Urothelium cell line (cell line): ENCODE measurements at regions not wholly inside any gene's neighbourhood (a gene's known extent, or its start where the extent isn't known, plus 50 kb on each side); places are given as distances from the start of the nearest gene placed in this dataset.
"Not testable (repeated sequence)": the region's sequence is repeated elsewhere in the genome, so short reads cannot be mapped to it uniquely, and the experiment has no call there.

Source experiments
- DNase-seq: peaks from one replicate; pipeline ENCODE4 v3.0.0; 2011; ENCODE audit warnings: low spot score, mixed read lengths
- FAIRE-seq: peaks from 2 replicates; lab custom pipeline; 2011; peaks lifted over from hg19 to GRCh38; lab: Jason Lieb, UNC

DNA sequence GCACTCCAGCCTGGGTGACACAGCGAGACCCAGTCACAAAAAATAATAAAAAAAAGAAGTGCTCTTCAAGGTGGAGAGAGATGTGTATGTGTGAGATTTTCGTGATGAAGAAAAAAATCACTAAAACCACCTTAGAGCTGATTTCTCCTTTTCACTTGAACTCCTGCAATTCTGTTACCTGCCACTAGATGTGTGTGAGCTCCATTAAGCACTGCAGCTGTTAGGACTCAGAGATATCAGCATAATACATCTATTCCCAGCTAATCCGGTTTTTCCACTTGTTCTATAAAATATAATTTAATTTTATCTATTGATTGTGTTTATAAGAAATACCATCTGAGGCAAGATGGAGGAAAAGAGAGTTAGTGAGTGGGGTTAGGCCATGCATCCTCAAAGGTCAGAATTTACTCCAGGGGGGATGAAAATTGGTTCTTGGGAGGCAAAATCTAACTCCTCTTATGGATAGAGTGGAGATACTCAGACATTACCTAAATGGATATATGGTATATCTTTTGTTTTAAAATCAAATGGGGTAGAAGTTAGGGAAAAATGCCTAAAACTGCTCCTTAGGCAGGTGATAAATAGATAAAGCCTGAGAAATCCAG lies 152.7 kb downstream of the IL20RB start:
- peak; percentile 33 for DNase-seq
- FAIRE-seq, result no peak

- no peak for DNase-seq
- FAIRE-seq, result no peak
Observed at GRCh38 chr3:137111497-137111896, 153.7 kb downstream of the IL20RB start.

DNA sequence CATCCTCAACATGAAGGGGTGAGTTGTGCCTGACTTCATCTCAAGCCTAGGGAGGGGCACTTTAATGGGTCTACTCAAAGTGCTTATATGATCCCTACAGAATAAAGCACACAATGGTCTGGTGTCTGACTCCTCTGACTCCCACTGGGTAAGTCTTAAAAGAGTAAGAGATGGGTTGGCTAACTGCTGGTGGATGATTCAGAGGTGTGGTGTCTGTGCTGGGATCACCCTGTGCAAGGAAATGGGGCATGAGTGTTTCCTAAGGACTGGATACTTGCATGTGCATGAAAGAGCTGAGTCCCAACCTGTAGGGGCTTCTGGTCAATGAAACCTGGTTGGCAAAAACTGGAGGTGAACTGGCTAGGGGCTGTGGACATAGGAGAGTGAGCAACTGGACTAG lies 158.8 kb downstream of the IL20RB start:
- DNase-seq (no peak), FAIRE-seq (no peak)

DNA sequence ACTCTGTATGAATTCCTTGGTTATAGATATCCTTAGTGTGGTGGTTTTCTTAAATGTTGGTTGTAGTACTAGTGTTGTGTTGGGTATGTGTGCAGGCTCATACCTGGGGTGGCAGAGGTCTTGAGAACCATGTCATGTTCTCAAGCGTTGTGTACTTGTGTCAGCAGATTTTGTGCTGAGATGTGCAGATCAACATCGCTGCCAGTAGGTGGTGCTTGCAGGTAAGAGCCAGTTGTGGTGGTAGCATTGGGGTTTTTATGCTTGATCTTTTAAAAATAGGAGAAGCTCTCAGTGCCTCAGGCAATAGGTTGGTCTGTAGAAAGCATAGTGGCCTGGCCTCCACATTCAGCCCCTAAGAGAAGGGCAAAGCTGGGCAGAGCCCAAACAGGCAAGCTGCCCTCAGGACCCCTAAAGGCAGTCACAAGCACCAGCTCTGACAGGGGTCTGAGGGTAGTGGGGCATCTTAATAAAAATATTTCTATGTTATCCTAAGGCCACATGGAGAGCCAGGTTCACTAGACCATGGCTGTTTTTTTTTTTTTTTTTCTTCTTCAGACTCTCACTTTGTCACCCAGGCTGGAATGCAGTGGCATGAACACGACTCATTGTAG lies 164.0 kb downstream of the IL20RB start:
- FAIRE-seq (no peak), DNase-seq (no peak)

- FAIRE-seq (no peak), DNase-seq (no peak)
Observed at GRCh38 chr3:137131081-137131480, 173.3 kb downstream of the IL20RB start.

DNA sequence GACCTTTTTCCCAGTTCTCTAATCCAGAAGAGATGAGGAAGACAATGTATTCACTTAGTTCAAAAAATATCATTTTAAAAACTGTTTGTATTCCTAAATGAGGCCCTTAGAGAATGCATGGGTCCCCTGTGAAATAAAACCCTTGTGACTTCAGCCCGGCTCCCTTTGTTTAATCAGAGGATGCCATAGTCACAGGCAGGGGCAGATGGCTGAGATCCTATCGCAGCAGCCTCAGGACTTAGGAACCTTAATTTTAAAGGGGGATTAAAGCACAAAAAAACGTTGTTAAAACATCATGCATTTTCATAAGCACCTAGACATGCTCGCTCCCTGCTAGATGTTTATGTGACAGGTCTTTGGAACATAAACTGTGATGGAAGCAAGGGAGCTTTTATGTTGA lies 176.6 kb downstream of the IL20RB start:
- no peak for DNase-seq
- no peak for FAIRE-seq

DNA sequence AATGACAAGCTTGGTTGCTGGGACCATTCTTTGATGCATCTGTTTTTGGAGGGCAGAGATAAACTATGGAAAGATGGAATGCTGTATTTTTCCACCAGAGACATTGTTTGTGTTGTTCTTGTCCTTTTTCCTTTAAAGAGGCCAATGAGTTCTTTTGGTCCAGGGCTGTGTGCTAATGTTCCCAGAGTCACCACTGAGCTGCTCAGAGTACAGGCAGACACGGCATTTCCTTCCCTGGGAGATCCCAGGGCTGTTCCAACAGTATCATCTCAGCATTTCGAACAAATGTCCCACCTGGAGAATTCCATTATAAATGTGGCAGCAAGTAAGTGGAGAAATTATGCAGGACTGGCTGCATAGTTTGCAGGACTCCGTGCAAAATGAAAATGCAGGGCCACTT lies 190.6 kb downstream of the IL20RB start:
- FAIRE-seq (no peak), DNase-seq (no peak)

DNA sequence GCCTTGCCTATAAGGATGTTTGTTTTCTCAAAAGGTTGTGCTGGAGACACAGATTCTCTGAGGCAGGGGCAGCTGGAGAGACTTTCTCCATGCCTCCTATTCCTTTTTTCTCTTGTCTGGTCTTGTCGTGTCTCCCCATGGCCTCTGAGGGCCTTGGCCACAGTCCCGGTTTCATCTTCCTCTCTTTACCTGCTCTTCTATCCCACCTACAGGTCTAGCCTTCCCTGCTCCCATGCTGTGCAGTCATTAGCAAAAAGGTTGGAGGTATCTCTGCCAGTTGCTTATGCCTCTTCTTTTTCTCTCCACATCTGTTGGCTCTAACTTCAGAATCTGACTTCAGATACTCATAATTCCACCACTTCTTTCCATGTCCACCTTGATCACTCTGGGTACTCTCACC lies 191.1 kb downstream of the IL20RB start:
- no peak for FAIRE-seq
- DNase-seq, result no peak

- no peak for FAIRE-seq
Observed at GRCh38 chr3:137150825-137151224, 193.0 kb downstream of the IL20RB start.

GRCh38 chr3:137153046-137153445 lies 195.3 kb downstream of the IL20RB start:
- DNase-seq, result not testable (repeated sequence)
- FAIRE-seq, result peak; percentile 79

More at GRCh38 chr3:137150825-137151224, 193.0 kb downstream of the IL20RB start:
- no peak for DNase-seq

DNA sequence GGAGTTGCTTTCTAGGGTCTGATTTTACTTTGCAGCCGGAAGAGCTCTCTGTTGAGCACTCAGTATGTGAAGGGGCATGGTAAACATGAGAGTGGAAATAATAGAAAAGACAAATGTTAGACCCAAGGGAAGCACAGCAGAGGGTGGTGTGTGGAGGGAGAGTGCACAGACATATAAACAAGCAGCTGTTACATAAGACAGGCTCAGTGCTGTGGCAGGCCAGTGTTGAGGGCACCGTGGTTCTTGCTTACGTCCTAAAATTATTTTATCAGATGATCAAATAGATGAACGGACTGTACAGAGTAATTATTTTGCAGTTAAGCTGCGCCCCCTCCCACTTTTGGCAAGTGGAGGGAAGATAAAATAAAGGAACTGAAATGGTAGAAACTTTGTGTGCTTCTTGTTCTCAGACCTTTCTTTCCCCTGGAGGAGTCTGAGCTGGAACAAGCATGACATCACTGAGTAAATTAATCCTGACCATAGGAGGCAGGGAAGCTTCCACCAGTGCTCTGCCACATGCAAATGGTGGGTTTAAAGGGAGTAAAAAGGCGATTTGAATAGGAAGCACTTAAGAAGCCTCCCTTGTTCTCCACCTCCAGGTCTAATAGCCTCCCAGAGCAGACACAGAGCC lies 205.6 kb downstream of the IL20RB start:
- no peak for DNase-seq
- no peak for FAIRE-seq

- DNase-seq, result no peak
- no peak for FAIRE-seq
Observed at GRCh38 chr3:137163958-137164357, 206.2 kb downstream of the IL20RB start.

- FAIRE-seq, result no peak
Observed at GRCh38 chr3:137165117-137165806, 207.5 kb downstream of the IL20RB start.

DNA sequence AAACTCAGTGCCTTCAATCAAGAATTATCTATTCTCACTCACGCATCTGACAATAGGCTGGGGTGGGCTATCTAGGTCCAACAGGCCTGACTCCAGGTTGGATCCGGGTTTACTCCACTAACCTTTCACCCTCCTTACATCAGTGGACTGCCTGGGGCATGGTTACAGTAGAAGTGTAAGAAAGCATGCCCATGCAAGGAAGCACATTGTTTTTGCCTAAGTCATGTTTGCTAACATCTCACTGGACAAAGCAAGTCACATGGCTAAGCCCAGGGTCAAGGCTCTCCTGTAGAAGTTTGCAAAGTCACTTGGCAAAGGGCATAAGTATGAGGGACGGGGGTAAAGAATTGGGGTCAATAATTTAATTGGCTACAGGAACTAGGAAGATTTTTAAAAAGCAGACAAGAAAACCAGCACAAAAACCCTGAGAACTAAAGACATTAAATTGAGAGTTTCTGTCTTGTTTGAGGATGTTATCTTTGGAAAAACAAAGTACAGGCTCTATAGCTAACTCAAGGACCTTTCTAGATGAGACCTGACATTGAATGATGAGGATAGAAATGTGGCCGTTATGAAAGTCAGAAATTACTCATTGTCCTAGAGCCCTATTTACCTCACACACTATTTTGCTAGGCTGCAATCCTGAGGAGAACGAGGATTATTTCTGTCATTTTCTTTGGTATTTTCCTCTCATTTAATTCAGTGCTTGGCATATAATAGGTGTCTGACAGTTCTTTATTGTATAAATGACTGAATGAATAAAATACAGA lies 214.2 kb downstream of the IL20RB start:
- no peak for FAIRE-seq
- no peak for DNase-seq

More at GRCh38 chr3:137165117-137165806, 207.5 kb downstream of the IL20RB start:
- peak; percentile 42 for DNase-seq

DNA sequence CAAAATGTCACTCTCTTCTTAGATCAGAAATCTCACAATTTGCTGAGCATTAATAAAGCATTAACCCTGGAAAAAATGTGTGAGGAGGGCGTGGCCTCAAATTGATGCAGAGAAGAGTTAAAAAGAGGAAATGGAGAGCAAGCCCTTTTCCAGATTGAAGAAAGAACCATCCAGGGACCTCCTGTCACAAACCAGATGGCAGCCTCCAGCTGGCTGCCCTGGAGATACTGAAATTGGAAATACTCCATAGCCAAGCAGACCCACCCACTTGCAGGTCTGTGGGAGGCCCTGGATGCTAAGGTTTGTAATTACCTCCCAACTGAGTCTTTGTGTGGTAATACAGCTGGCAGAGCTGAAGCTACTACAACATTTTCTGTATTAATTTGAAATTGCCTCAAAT lies 214.9 kb downstream of the IL20RB start:
- no peak for FAIRE-seq

GRCh38 chr3:137174514-137174913 lies 216.7 kb downstream of the IL20RB start:
- DNase-seq (no peak), FAIRE-seq (no peak)

More for the DNA sequence above, 214.9 kb downstream of the IL20RB start:
- DNase-seq, result no peak

DNA sequence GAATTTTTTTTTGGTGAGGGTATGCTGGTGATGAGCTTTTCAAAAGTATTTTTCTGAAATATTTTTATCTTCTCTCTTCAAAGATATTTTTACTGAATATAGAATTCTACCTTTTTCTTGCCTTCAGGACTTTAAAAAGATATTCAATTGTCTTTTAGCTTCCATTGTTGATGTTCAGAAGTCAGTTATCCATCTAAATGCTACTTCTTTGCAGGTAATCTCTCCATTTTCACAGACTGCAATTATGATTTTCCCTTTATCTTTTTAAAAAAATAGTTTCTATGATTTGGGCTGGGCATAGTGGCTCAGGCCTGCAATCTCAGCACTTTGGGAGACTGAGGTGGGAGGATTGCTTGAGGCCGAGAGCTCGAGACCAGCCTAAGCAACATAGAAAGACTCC lies 222.4 kb downstream of the IL20RB start:
- no peak for FAIRE-seq

GRCh38 chr3:137191133-137191923 lies 233.5 kb downstream of the IL20RB start:
- DNase-seq (no peak), FAIRE-seq (no peak)

More for the DNA sequence above, 222.4 kb downstream of the IL20RB start:
- DNase-seq, result no peak

GRCh38 chr3:137191951-137192350 lies 234.2 kb downstream of the IL20RB start:
- no peak for DNase-seq
- no peak for FAIRE-seq

DNA sequence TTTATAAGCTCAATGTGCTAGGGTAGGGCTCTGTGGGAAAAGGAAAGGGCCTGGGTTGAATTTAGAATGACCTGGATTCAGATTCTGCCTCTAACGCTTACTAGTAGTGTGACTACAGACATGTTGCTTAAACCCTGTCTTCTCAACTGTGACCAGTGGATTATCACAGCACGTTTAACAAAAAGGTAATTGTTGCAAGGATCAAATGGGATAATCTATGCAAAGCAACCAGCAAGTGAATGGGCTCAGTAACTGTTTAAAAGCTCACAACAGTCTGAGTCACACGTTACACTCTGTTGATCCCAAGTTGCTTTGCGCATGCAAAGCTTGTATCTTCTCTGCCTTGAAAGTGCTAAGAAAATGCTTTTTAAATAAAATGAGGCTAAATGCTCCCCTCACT lies 236.5 kb downstream of the IL20RB start:
- no peak for FAIRE-seq
- no peak for DNase-seq
